DND-41 (cell line): ENCODE measurements at regions not wholly inside any gene's neighbourhood (a gene's known extent, or its start where the extent isn't known, plus 50 kb on each side); places are given as distances from the start of the nearest gene placed in this dataset.

ENCODE experiments used
- EZH2 ChIP-seq: IDR thresholded peaks from 3 replicates; pipeline ENCODE4 v1.6.1; 2012; ENCODE audit warnings: borderline replicate concordance, low read depth, mild to moderate bottlenecking, moderate library complexity, low read length, inconsistent platforms; ENCODE audit not compliant: severe bottlenecking
- TF ChIP-seq, protein P1 (sequence below): IDR thresholded peaks from 2 replicates; pipeline ENCODE4 v1.5.1; 2012; ENCODE audit warnings: borderline replicate concordance, low read length, moderate library complexity, mild to moderate bottlenecking; ENCODE audit not compliant: poor library complexity, severe bottlenecking; ENCODE audit errors: extremely low read depth

DNA sequence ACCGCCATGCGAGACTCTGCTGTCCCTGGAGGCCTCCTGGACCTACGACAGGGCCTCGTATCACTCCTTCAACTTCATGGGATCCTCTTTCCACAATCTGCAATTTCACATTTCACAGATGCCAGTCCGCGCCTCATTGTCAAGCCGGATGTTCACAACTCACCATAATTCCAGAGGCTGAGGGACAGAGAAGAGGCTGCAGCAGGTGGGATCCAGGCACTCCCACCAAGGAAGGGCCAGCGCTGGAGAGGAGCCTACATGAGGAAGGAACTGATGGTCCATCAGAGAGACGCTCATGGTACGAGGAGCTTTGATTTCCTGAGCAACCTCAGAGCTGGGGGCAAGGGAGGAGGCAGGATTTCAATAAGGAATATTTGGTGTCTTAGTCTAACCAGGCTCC is 495.0 kb downstream of the BRD1 start:
- TF ChIP-seq, protein P1, sequence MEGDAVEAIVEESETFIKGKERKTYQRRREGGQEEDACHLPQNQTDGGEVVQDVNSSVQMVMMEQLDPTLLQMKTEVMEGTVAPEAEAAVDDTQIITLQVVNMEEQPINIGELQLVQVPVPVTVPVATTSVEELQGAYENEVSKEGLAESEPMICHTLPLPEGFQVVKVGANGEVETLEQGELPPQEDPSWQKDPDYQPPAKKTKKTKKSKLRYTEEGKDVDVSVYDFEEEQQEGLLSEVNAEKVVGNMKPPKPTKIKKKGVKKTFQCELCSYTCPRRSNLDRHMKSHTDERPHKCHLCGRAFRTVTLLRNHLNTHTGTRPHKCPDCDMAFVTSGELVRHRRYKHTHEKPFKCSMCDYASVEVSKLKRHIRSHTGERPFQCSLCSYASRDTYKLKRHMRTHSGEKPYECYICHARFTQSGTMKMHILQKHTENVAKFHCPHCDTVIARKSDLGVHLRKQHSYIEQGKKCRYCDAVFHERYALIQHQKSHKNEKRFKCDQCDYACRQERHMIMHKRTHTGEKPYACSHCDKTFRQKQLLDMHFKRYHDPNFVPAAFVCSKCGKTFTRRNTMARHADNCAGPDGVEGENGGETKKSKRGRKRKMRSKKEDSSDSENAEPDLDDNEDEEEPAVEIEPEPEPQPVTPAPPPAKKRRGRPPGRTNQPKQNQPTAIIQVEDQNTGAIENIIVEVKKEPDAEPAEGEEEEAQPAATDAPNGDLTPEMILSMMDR = no peak
- TF ChIP-seq EZH2 = no peak
